ENCODE measurements at regions not wholly inside any gene's neighbourhood (a gene's known extent, or its start where the extent isn't known, plus 50 kb on each side); places are given as distances from the start of the nearest gene placed in this dataset.
"Not testable (repeated sequence)": the region's sequence is repeated elsewhere in the genome, so short reads cannot be mapped to it uniquely, and the experiment has no call there.

GRCh38 chr13:81907787-81908372 lies 1567.0 kb upstream of the SPRY2 start:
- no peak for DNase-seq

GRCh38 chr13:81888855-81889254 lies 1547.9 kb upstream of the SPRY2 start:
- DNase-seq, result no peak

DNA sequence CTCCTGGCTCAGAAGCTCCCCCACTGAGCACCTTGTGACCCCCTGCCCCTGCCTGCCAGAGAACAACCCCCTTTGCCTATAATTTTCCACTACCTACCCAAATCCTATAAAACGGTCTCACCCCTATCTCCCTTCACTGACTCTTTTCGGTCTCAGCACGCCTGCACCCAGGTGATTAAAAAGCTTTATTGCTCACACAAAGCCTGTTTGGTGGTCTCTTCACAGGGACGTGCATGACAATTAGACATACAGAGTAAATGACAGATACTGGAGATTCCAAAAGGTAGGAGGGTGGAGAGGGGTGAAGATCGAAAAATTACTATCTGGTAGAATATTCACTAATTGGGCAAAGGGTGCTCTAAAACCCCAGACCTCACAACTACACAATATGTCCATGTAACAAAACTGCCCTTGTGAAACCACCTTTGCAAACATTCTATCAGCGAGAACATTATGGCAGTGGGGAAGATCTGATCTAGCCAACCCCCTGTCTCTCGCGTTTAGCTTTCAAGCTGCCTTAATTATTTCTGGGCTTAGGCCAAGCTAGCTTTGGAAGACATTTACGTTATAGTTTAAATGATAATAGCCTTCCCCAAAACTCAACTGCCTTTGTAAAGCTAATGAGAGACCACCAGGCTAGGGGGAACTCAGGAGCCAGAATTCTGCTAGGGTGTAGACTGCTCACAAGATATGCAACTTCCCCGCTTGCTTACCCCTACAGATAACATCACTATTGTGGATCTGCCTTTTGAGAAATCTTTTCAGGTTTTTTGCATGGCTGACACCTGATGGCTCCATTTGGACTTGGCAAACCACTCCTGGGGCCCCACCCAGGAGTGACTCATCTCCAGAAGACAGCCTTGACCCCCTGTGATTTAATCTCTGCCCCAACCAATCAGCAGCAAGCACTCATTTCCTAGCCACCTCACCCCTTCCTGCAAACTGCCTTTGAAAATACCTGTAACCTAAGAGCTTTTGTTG lies 1534.0 kb upstream of the SPRY2 start:
- DNase-seq, result no peak

- no peak for DNase-seq
Observed at GRCh38 chr13:81874253-81874652, 1533.3 kb upstream of the SPRY2 start.

DNA sequence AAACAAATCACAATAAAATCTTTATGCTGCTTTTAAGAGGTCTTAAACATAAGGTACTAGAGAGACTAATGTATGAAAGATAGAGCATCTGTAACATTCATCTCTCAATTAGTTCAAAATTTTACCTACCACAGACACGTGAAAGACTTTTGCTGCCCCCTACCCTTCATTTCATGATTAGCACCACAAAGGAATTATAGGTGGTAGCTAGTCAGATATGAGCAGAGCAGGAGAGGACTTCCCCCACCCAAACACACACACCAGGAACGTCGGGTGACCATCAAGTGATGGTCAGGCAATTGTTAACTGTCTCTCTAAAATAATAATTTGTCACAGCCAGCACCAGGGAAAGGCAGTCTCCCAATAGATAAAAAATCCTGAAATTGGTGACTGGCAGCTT lies 1531.7 kb upstream of the SPRY2 start:
- DNase-seq, result no peak

- not testable (repeated sequence) for DNase-seq
Observed at GRCh38 chr13:81871751-81872325, 1530.9 kb upstream of the SPRY2 start.

DNA sequence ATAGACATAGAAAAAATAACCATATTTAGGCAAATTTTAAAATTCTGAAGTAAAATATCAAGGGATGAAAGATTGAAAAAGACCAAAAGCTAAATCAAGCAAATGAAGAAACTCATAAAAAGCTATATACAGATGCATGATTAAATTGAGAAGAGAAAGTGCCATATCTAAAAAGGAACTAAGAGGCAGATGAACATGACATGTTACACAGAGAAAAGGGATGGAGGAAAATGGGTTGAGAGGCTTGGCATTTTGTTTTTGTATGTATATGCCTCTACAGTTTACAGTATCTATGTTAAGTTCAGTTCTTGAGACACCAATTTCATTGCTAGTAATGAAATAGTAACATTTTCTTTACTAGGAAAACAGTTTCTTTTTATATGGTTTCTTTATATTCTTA lies 1507.4 kb upstream of the SPRY2 start:
- DNase-seq, result no peak

GRCh38 chr13:81846771-81847170 lies 1505.8 kb upstream of the SPRY2 start:
- no peak for DNase-seq

GRCh38 chr13:81821259-81821658 lies 1480.3 kb upstream of the SPRY2 start:
- no peak for DNase-seq

DNA sequence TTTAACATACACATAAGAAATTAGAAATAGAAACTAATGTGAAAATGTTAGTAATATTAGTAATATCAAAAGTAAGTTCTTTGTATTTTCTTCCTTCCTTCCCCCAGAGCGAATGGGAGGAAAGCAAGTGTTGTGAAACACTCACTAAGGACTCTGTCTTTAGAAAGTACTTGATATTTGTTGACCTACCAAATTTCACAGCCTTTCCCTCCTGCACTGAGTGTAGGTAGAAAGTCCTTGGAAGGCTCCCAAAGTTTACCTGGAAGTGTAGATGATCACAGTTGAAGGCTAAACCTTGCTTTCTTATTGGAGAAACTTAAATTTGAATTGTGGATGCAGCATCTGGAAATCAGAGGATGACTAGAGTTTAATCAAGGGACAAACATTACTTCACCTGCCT lies 1459.5 kb upstream of the SPRY2 start:
- DNase-seq, result no peak

DNA sequence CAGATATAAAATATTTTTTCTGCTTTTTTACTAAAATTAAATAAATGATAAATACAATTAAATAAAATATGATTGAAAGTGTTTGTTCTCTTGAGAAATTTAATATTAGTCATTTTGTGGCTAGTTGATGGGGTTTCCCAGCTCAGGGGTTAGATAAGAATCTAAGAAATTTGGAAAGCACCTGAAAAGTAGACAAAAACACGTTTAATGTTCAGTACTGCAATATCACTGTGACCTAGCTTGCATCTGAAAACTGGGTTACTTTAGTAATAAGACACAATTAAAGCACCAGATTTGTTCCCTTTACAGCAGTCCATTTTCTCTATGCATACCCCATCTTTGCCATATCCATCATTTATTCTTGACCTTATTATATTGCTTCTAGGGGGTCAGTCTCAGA lies 1454.8 kb upstream of the SPRY2 start:
- DNase-seq, result no peak

DNA sequence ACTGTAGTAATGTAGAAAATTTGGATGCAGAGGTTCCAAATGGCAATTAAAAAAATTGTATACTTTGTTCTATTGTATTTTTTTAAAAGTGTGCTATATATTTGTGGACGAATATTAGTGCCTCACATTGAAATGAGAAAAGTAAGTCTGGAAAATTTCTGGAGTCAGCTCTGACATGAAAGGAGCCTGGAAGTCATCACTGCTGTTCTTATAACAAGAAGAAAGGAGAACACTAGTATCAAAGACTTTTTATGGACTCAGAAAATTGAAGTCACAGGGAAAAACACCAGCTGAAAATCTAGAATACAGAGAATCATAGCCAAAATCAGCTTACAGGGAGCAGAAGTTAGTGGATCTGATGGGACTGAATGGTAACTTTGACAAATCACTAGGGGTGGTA lies 1450.7 kb upstream of the SPRY2 start:
- no peak for DNase-seq

DNA sequence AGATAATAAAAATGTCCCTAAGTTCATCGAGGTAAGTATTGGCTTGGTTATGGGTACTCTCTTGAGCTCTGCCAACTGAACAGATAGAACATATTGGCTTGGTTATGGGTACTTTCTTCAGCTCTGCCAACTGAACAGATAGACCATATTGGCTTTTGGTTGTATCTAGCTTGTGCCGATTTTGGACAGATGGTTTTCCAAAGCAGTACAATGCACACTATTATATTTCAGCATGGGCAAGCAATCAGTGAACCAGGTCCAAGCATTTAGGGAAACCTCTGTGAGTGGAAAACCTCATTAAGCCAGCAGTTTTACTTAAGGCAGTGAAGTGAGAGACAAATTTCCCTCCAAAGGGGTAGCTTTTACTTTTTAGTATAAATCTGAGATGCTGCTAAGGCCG lies 1440.5 kb upstream of the SPRY2 start:
- no peak for DNase-seq

- DNase-seq, result no peak
Observed at GRCh38 chr13:81779876-81780275, 1439.0 kb upstream of the SPRY2 start.

GRCh38 chr13:81778350-81778749 lies 1437.4 kb upstream of the SPRY2 start:
- no peak for DNase-seq

DNA sequence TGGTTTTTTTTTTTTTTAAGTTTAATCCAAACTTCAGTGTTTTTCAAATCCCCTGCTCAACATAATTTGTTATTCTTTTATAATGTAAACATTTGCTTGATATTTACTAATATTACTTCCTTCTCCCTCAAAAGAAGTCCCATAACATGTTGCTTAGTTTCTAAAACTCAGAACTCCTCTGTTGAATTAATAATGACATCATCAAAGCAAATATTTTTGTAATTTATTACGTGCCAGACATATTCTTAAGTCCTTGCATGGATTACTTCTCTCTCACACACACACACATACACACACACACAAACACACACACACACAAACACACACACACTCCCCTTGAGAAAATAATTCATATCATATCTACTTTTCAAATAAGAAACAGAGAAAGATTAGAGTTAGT lies 1432.3 kb upstream of the SPRY2 start:
- no peak for DNase-seq

GRCh38 chr13:81771951-81772350 lies 1431.0 kb upstream of the SPRY2 start:
- DNase-seq, result no peak

DNA sequence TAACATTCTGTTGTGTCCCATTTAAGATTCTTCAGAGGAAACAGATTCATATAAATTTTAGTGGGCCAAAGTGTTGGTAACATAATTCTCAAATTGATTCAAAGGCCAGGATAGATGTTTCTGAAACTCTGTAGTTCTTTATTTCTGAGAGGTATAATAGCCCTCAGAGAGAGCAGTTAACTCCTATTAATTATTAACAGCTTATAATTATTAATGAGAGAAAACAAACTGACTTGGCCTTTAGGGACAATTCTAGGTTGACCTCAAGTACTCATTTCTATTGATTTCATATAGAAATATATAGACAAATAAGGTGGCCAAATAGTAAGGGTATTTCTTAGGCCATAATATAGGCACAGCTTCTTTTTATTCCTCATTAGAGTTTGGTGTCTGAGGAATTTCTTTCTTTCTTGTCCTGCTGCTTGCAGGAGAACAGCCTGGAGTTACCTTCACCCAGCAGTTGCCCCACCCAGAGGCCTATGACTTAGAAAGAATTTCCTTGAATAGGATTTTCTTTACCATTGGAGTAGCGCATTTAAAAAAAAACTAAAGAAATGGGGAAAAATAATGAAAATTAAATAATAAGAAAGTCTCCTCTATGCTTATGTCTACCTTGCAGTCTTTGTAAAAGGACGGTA lies 1430.1 kb upstream of the SPRY2 start:
- DNase-seq, result no peak

DNA sequence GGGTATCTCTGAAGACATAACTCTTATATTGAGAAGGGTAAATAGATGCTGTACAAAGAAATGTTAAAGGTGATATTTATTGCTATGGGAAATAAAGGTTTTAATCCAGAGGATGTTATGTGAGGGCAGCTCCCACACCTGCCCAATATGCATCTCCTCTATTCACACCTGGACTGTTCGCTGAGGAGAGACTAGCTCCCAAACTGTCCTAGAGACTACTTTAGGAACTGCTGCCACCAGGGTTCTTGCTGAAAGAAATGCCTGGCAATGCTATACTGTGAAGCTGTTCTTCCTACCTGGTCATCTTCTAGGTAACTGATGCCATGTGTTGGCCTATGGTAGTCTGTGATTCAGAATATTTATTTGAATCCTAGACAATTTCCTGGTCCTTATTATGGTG lies 1421.5 kb upstream of the SPRY2 start:
- DNase-seq, result no peak

DNA sequence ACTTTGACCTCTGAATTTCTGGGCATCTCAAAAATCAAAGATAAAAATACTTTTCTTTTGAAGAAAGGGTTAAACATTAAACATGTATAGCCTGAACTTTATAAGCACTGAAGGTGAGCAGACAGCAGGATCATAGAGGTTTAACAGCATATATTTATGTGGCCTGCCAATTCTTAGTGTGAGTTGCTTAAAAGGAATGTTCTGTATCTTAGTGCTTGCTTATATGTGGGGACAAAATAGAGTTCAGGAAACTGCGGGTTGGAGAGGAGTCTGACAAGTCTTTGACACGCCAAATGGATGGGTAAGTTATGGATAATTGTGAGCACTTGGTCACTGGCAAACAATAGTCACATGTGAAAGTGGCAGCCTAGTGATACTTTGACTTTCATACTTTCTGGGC lies 1419.4 kb upstream of the SPRY2 start:
- no peak for DNase-seq

GRCh38 chr13:81757348-81757970 lies 1416.5 kb upstream of the SPRY2 start:
- no peak for DNase-seq

- no peak for DNase-seq
Observed at GRCh38 chr13:81745391-81745790, 1404.5 kb upstream of the SPRY2 start.

DNA sequence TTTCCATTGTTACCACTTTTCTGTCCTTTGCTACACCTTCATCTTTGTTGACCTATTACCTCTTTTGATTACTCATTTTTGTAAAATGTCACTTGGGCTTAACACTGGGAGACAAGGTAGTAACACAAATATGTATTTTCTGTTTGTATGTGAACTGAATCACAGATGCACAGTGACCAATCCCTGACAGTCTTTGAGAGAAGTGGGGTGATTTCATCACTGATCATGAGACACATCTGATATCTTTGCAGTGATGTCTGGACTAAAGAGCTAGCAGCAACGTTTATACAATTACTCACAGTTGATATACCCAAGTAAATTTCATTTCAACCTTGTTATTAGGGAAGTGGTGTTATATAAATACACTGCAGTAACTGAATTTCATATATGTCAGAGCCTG lies 1397.4 kb upstream of the SPRY2 start:
- DNase-seq, result no peak

All from CD4-positive, alpha-beta T cell treated with Interleukin-17A for 4 hours (primary cell).